NCI-H82 (cell line): ENCODE measurements at regions not wholly inside any gene's neighbourhood (a gene's known extent, or its start where the extent isn't known, plus 50 kb on each side); places are given as distances from the start of the nearest gene placed in this dataset.
"Not testable (repeated sequence)": the region's sequence is repeated elsewhere in the genome, so short reads cannot be mapped to it uniquely, and the experiment has no call there.

Experiments used
- DNase-seq: peaks from one replicate; lab custom pipeline; 2025; lab: John Stamatoyannopoulos, UW

GRCh38 chr11:122441666-122442035 lies 213.9 kb upstream of the UBASH3B start:
- no peak for DNase-seq

GRCh38 chr11:122440811-122441665 lies 214.5 kb upstream of the UBASH3B start:
- DNase-seq = no peak

DNA sequence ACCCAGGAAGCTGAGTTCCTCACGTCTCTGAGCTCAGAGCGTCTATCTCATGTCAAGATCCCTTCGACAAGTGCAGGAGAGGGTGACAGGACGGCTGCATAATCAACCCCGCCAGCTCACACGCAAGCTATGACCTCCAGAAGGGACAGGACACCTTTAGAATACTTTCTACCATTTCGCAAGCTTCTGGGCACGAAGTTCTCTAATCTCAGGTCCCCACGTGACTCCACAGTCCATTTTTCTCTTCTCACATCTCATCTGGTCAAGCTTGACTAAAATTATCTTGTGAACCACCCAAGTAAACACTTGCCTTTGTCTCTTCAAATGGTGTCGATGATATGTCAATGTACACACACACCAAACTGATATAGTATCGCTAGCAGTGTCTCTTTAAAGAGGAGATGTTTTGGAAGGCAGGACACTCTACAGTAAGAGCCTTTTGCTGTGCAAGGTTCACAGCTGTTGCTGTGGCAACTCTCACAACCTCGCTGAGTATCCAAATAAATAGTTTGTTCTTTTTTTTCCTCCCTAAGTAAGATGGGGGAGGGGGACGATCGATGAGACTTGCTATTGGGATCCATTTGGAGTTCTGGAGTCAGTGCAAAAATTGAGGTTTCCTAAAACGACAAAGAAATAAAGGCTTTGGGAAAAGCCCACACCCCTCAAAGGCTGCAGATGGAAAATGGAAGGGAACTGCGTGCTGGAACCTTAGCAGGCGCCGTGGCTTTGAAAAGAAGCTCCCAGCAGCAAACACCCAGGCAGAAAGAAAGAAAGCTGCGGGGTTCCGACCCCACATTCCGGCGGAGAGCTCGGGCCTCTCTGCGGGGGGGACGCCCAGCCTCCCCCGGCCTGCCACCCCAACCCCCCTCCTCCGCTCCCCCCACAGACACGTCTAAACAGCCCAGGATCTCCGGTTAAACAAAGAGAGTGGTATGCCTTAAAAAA lies 215.4 kb upstream of the UBASH3B start:
- no peak for DNase-seq

DNA sequence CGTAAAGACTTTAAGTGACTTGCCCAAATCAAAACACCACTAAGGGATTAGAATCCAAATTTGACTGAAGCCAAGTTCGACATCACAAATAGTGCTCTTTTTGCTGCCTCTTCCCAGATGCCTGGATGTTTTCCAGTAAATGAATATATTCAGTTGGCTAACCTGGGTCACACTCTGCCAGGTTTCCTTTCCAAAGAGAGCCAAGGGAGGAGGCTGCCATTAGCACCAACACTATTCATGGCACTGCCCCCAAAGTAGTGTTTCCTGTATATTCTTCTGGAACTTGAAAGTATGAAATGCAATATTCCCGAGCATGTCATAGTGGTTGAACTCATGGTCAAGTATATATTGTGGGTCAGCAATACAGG lies 219.3 kb upstream of the UBASH3B start:
- no peak for DNase-seq

DNA sequence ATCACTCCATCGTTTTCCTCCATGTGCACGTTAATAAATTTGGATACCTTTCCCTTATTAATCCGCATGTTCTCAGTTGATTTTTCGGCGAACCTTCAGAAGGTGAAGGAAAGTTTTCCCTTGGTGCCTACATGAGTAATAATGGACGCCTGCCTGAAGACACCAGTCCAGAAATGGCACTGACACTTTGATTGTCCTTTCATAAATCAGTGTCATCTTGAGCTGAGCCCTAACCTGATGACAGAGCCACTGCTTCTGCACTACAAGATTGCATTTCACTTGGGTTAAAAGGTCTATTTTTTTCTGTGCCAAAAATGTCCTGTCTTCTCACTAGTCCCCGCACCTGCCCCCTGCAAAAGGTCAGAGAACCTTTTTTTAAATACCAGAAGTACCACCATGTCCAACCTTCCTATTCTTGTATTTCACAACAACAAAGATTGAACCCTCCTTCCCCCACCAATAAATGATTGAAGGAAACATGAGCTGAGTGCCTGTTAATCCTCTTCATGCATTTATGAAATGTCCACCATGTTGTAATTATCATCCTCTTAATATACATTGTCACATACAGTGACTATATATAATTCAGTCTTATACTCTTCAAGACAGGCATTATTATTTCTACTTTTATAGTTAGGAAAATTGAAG lies 219.9 kb upstream of the UBASH3B start:
- no peak for DNase-seq

DNA sequence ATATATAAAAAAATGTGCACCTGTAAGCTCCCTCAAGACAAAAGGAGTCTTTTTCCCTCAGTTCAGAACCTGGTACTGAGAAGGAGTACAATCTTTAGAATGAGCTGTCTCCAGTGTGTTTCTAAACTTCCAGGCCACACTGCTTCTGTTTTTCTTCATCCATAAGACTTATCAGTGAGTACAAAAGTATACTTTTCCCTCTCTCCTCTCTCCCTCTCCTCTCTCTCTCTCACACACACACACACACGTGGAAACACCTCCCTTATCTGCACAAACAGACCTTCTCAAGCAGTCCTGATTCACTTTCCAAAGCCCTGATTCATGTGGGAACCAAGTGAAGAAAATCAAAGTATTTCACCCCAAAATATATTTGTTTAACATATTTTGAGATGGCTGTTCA lies 220.7 kb upstream of the UBASH3B start:
- no peak for DNase-seq

DNA sequence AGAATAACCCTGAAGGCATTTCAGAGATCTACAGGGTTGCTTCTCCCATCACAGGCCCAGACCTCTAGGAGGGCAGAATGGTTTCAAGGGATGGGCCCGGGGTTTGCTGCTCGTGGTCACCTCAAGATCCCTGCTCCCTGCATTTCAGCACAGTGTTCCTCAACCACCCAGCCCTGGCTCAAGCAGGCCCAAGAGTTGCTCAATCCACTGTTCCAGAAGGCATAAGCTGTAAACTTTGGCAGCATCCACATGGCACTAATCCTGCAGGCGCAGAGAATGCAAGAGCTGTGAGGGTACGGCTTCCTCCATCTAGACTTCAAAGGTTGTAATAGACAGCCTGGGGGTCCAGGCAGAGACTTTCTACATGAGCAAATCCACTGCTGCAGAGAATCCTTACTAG lies 225.0 kb upstream of the UBASH3B start:
- DNase-seq = no peak

- DNase-seq = no peak
These were observed 229.4 kb upstream of the UBASH3B start for GRCh38 chr11:122426073-122426472.

DNA sequence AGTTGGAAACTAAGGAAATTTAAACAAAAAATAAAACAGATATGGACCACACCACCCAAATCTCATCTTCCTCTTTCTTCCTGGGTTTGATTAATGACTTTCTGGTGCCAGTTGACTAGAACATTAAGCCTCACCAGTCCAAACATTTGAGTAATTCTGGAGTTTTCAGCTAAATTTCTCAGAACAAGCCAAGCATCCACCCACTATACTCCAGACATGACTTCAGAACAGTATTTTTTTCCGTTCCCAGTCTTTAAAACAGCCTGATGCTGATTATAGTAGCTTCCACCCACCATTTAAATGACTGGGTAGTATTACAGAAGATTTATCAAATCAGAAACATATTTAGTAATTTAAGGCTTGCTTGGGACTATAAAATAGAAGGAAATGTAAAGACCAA lies 230.9 kb upstream of the UBASH3B start:
- DNase-seq = no peak

DNA sequence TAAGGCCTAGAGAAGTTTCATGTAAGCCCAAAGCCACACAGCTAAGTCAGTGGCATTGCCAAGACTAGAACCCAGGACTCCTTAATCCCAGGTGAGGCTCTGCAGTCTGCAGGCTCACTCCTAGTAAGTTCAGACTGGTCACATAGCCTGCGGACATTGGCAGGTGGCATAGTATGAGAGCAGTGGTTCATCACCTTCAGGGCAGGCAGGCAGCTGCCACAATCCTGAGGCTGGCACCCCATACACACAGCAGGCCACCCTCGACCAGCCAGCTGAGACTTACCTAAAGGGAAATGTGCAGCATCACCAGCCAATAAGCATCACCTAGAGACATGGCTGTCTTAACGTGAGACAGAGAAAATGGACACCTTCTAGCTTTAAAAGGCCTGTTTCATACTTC lies 231.6 kb upstream of the UBASH3B start:
- DNase-seq = no peak

- no peak for DNase-seq
These were observed 232.2 kb upstream of the UBASH3B start for GRCh38 chr11:122423273-122423672.

- no peak for DNase-seq
These were observed 232.8 kb upstream of the UBASH3B start for GRCh38 chr11:122422682-122423081.

- DNase-seq = no peak
These were observed 233.8 kb upstream of the UBASH3B start for GRCh38 chr11:122421702-122422101.

DNA sequence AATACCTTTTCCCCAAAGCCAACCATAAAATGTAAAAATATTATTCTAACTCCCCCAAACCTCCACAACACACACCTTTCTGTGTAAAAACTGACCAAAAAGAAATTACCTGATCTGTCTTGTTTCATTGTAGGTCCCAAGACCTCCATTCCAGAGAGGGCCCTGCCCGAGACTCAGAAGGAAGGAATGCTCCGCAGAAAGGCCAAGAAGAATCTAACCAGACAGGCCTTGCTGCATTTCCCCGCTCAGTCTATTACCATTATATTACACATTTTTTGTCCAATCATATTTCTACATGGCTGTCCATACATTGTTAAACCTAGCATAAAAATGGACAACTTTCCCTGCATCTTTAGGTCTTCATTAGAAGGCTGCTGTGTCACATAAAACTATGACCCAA lies 237.5 kb upstream of the UBASH3B start:
- DNase-seq = no peak

- DNase-seq = no peak
These were observed 241.0 kb upstream of the UBASH3B start for GRCh38 chr11:122414406-122415018.

- no peak for DNase-seq
These were observed 241.8 kb upstream of the UBASH3B start for GRCh38 chr11:122413677-122414076.

DNA sequence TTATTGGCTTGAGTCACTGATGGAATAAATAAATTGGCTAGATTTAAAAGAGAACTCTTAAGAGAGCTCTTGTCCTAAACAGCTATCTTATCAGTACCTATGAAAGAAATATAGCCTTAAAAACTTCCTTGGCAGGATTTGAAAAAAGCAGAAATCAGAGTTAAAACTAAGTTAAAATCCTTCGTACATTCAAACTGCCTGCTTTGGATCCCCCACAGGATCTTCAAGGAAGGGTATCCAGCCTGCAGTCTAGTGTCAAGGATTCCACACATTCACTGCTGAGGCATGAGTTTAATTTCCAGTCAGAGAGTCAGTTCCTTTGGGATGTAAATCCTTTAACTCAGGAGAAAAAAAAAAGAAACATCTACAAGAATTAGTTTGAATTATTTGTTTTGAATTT lies 242.9 kb upstream of the UBASH3B start:
- DNase-seq = no peak

DNA sequence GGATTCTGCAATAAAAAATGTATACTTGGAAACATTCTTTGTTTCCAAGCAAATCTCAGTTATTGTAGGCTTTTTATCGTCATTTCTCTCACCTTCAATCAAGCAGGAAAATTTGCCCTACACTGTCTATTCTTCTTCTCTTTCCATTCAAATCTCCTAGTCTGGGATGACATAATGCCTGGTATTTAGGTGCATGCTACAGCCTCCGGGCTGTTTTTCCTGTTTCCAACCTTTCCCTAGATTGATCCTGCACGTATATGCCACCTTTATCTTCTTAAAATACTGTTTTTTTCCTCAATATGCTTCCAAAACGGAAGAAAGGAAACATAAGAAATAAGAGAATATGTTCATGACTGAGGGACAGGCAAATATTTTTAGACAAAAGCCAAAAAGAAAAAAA lies 249.1 kb upstream of the UBASH3B start:
- no peak for DNase-seq

GRCh38 chr11:122405547-122406341 lies 249.8 kb upstream of the UBASH3B start:
- DNase-seq = no peak

- no peak for DNase-seq
These were observed 251.0 kb upstream of the UBASH3B start for GRCh38 chr11:122404571-122404970.

- DNase-seq = not testable (repeated sequence)
These were observed 253.9 kb upstream of the UBASH3B start for GRCh38 chr11:122401581-122401980.
